Loucy (cell line): ENCODE measurements at regions not wholly inside any gene's neighbourhood (a gene's known extent, or its start where the extent isn't known, plus 50 kb on each side); places are given as distances from the start of the nearest gene placed in this dataset.

ENCODE experiments used
- EZH2phosphoT487 ChIP-seq: fragments of 200-600 bp; IDR thresholded peaks from 2 replicates; pipeline ENCODE4 v1.6.1; 2018; ENCODE audit warnings: antibody characterized with exemption, mild to moderate bottlenecking, moderate library complexity, borderline replicate concordance
- TF ChIP-seq, protein P1 (sequence below): fragments of 200-600 bp; sonication (generic); conservative IDR thresholded peaks from 2 replicates; pipeline ENCODE4 v1.5.1; 2014; ENCODE audit warnings: mild to moderate bottlenecking, antibody characterized with exemption, low read length

DNA sequence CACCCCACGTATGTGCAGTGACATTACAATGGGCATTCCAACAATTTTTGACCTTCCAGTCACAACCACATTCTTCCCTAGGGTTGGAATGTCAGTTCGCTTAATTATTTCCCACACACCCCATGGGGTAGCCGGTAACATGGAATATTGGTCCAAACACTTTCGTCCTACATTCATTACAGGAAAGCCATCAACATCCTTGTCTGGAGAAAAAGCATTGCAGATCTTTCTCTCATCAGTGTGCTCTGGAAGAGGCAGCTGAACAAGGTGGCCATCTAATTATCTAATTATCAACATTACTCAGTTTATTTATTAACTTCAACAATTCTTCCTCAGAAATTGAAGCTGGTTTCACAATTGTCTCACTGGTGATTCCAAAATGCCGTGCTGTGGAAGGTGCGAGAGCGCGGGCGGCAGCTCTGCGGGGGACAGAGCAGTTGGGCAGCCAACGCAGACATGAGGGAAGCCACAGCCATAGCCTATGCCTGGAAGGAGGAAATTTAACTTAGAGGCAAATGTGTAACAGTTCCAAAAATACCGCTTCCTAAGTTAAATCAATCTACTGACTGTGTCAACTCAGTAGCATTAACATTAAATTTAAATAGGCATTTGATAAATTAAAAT is 1158.9 kb upstream of the EPHA6 start:
- TF ChIP-seq, protein P1, sequence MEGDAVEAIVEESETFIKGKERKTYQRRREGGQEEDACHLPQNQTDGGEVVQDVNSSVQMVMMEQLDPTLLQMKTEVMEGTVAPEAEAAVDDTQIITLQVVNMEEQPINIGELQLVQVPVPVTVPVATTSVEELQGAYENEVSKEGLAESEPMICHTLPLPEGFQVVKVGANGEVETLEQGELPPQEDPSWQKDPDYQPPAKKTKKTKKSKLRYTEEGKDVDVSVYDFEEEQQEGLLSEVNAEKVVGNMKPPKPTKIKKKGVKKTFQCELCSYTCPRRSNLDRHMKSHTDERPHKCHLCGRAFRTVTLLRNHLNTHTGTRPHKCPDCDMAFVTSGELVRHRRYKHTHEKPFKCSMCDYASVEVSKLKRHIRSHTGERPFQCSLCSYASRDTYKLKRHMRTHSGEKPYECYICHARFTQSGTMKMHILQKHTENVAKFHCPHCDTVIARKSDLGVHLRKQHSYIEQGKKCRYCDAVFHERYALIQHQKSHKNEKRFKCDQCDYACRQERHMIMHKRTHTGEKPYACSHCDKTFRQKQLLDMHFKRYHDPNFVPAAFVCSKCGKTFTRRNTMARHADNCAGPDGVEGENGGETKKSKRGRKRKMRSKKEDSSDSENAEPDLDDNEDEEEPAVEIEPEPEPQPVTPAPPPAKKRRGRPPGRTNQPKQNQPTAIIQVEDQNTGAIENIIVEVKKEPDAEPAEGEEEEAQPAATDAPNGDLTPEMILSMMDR = no peak
- TF ChIP-seq EZH2phosphoT487 = no peak
